ENCODE measurements at regions not wholly inside any gene's neighbourhood (a gene's known extent, or its start where the extent isn't known, plus 50 kb on each side); places are given as distances from the start of the nearest gene placed in this dataset.
"Not testable (repeated sequence)": the region's sequence is repeated elsewhere in the genome, so short reads cannot be mapped to it uniquely, and the experiment has no call there.

DNA sequence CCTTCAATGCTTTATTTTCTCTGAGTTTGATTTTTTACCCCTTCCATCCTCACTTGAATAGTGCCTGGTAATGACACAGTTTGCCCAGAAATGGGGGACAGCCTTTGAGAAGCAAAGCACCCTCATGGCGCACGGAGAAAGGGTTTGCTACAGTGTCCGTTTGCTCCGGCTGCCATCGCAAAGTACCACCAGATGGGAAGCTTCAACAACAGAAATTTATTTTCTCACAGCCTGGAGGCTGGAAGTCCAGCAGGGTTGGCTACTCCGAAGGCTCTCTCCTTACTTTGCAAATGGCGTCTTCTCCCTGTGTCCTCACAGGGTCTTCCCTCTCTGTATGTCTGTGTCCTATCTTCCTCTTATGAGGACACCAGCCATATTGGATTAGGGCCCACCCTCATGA is 327.7 kb upstream of the KAZN start:
- no peak for DNase-seq

DNA sequence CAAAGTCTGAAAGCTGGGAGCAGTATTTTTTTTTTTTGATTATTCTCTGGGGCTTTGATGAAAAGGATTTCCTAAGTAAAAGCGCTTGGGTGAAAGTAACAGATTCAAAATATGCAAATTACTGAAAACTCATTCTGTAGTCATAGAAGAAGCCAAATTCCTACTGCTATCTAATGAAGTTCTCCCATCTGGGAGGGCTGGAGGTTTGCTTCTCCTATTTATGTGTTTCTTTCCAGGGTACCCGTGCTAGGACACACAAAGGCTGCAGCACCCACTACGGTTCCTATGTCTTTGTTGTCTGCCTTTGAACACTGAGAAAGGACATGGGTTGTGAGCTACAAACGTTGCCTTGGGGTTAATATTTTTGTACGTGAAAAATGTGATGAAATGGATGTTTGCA is 324.7 kb upstream of the KAZN start:
- DNase-seq, result no peak

GRCh38 chr1:14279891-14280290 is 318.6 kb upstream of the KAZN start:
- DNase-seq, result not testable (repeated sequence)

GRCh38 chr1:14280909-14281308 is 317.6 kb upstream of the KAZN start:
- DNase-seq, result no peak

DNA sequence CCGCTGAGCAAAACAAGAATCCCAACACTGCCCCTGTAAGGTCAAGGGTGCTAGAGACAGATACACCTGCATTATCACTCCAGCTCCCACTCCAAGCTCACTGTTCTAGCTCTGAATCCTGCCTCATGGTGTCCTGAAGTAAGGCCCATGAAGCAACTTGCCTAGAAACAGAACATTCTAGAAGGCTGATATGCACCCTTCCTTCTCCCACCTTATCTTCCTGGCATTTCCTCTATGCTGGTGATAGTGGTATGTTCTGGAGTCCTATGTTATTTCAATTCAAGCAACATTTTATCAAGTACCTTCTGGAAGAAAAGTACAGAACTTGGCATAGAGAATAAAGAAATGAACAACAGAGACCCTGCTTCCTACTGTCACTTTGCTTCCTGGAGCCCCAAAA is 317.1 kb upstream of the KAZN start:
- no peak for DNase-seq

- no peak for DNase-seq
Measured at GRCh38 chr1:14282707-14283106, 315.8 kb upstream of the KAZN start.

- no peak for DNase-seq
Measured at GRCh38 chr1:14285238-14285637, 313.2 kb upstream of the KAZN start.

GRCh38 chr1:14291182-14291581 is 307.3 kb upstream of the KAZN start:
- DNase-seq, result not testable (repeated sequence)

DNA sequence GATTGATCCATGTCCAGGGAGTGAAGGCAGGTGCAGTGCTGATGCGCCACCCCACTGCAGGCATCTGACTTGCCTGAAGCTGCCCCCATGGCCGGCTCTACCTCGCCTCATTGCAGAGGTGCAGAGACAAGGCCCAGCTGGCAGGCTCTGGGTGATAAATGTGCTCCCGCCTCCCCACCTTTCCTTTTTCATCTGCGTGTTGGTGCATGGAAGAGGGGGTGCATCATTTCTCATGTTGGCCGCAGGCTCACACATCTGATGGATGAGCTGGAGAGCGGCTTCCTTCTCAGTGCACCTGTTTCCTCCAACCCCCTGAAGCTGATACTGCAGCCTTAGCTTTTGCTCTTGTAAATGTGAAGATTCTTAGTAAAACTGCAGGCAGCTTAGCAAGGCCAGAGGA is 306.0 kb upstream of the KAZN start:
- no peak for DNase-seq

DNA sequence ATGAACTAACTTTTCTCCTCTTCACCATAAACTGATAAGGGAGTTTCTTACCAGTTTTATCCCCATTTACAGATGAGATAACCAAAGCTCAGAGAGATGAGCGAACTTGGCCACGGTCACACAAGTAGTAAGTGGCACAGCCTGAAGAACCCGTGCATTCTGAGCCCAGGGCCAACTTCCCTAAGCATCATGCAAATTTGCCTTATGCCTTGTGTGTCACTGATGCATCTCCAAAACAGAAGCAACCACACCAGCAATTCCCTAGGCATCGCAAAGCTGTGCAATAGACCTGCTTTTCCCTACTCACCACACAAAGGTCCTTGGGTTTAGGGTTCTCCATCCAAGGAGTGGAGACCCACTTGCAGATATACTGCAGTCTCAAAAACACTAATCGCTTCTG is 304.5 kb upstream of the KAZN start:
- no peak for DNase-seq

DNA sequence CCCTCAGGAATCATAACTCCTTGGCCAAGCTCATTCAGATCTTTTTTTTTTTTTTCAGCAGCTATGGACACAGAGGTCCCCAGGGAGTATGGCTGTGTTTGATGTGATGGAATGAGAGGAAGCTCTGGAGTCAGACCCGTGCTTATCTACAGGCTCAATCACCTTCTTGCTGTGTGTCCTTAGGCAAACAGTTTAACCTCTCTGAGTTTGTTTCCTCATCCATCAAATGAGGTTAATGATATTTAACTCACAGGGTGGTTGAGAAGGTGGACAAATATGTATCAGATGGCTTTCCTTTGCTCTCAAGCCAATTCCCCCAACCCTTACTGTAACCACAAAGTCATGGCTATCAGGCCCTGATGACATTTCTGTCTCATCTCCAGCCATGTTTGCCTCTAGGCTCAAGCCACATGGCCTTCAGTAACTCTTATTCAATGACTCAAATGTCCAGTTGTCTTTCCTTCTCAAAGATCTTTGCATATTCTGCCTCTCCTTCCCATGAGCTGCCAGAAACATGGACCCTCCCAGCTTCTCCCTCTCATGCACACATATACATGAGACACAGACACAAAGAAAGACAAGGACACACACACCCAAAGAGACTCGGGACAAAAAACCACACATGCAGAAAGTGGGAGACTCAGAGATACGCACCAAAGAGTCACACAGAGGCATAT is 303.5 kb upstream of the KAZN start:
- DNase-seq, result no peak

DNA sequence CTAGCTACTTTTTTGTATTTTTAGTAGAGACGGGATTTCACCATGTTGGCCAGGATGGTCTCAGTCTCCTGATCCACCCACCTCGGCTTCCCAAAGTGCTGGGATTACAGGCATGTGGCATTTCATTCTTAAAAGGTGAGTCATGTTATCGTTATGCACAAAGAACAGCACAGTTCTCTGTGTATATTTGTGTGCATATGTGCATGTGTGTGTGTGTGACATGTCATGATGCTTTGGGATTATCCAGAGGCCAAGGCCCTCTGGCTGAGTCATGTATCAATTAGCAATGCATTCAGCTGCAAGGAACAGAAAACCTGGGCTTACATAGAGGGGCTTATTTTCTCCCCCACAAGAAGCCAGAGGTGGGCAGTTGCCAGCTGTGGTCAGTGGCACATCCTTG is 301.7 kb upstream of the KAZN start:
- no peak for DNase-seq

DNA sequence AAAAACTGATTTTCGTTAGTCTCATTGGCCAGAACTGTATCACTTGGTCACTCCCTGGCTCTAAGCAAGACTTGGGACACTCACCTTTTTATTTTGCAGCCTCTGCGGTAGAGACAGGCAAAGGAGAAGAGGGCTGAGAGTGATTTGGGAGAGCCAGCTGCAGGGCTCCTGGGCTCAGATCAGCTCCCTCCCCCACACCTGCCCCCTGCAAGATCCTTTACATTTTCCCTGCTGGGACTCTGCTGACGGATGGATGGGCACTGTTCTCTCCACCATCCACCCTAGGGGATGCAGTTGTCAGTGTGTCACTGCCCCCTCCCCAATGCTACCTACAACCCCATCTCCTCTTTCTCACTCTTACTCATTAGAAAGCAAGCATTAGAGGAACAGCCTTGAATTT is 301.1 kb upstream of the KAZN start:
- DNase-seq, result no peak

GRCh38 chr1:14298806-14299205 is 299.7 kb upstream of the KAZN start:
- DNase-seq, result no peak

DNA sequence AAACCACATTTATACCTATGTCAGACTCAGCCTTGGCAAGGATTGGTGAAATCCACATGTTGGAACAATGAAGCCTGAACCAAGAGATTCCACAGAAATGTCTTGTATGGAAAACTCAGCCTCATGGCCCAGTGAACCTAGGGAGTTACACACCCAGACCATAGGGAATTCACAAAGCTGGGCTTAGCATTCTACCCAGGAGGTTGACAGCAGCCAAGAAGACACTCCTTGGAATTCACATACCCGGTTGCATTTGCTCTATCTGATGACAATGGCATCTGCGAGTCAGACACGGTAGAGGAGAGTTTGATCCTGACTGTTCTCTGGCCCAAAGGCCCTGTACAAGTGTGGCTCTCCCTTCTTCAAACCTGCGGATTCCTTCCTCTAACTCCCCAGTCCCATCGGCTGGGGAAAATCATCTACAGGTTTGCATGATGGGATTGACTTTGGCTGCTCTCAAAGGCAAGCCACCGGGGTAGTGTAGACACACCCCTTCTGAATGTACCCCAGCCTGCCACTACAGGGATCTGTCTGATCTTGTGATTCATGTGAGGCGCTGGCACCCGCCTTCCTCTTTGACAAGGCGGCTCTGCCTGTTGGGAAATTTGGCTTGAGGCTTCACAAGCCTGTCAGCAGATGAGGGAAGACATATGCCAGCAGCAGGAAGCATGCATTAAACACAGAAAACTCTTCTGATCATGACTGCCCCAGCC is 297.3 kb upstream of the KAZN start:
- DNase-seq, result no peak

GRCh38 chr1:14301704-14302024 is 296.8 kb upstream of the KAZN start:
- no peak for DNase-seq

- no peak for DNase-seq
Measured at GRCh38 chr1:14302025-14302424, 296.5 kb upstream of the KAZN start.

GRCh38 chr1:14303011-14303410 is 295.5 kb upstream of the KAZN start:
- no peak for DNase-seq

- no peak for DNase-seq
Measured at GRCh38 chr1:14304381-14304865, 294.1 kb upstream of the KAZN start.

DNA sequence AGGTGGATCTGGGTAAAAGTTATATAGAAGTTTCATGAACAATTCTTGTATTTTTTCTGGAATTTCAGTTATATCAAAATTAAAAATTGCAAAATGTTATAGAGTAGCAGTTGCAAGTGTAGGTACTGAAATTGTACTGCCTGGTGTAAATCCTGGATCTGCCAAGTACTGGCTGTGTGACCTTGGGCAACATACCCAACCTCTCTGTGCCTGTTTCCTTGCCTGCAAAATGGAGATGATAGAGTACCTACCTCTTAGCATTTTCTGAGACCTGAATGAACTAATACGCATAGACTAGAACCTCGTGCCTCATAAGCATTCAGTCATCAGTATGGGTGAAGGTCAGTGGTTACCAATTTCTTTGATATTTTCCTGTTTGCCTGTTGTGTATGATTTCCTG is 290.0 kb upstream of the KAZN start:
- DNase-seq, result no peak

DNA sequence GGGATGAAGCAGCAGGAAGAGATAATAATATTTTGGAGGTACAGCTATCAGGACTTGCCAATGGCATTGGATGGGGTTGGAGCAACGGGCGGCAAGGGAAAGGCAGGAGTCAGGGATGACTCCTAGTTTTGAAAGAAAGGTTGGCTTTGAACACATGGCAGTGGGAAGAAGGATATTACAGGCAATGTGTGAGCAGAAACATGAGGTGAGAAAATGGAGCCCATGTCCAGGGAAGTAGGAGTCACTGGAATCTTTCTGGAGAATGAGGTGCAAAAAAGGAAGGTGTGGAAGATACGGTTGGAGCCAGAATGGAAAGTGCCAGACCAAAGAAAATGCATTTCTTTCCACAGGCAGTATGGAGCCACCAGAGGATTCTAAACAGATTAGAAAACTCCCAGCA is 288.5 kb upstream of the KAZN start:
- no peak for DNase-seq

- DNase-seq, result no peak
Measured at GRCh38 chr1:14310476-14310875, 288.0 kb upstream of the KAZN start.

GRCh38 chr1:14313731-14314431 is 284.6 kb upstream of the KAZN start:
- no peak for DNase-seq

GRCh38 chr1:14318830-14319229 is 279.7 kb upstream of the KAZN start:
- DNase-seq, result no peak

All from GF-D8 (cell line).